ENCODE measurements at regions not wholly inside any gene's neighbourhood (a gene's known extent, or its start where the extent isn't known, plus 50 kb on each side); places are given as distances from the start of the nearest gene placed in this dataset.

DNA sequence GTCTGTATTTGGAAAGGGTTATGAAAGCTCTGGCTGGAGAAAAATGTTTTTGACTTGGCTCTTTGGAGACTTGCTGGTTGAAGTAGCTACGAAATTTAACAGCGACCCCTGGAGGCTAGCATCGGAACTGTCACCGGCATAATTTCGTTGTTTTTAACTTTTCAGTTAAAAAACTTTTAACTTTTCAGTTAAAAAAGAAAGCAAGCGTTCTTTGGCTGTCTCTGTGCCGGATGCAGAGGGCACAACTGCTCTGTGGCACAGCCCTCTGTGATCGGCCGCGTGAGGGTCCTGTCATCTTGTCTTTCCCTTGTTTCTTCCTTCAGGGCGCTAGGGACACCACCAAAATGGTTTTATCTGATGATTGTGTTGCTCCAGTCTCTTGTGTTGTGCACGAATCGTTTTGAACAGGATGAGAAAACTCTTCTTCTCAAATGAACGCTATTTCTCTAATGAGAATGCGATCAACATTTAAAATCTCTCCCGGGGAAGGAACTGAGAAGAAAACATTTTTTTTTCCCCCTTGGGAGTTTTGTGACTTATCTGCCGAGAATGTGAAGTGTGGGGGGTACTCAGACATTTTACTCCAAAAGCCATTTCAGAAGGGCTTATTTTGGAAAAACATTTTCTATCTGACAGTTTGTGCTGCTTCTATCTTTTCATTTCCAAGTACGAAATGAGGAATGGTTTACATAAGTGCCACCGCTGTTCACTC, 57.1 kb downstream of the ADCYAP1 start:
- no peak overlapping the region for H3K4ac ChIP-seq (ENCODE audit: low read depth in 1 of 2, low read length in 2 of 2)
- peak; percentile 45 for DNase-seq
- H4K91ac ChIP-seq (ENCODE audit: low read length): no peak overlapping the region
- no peak overlapping the region for H2BK5ac ChIP-seq (ENCODE audit: low read depth, low read length, poor library complexity, severe bottlenecking)
- peak overlapping the region; percentile 72 for H4K8ac ChIP-seq (ENCODE audit: low read length)
- H3K18ac ChIP-seq (ENCODE audit: low read depth in 1 of 2, low read length in 2 of 2): peak overlapping the region in 1 of 2 experiments; percentile 81
- peak overlapping the region; percentile 54 to 78 for H3K4me3 ChIP-seq (ENCODE audit: insufficient read depth in 1 of 2, low read depth in 1 of 2, low read length in 2 of 2)
- no peak overlapping the region for H3K14ac ChIP-seq (ENCODE audit: low read length in 2 of 2)
- no peaks in the 10 kb centered on the region for H3K36me3 ChIP-seq (ENCODE audit: control insufficient read depth in 1 of 2, insufficient read depth in 2 of 2, low read depth in 1 of 2, low read length in 2 of 2)
- H3K9ac ChIP-seq (ENCODE audit: low read length): peak overlapping the region; percentile 86
- H3K79me1 ChIP-seq (replicated peaks; ENCODE audit: low read length, poor library complexity, severe bottlenecking): no peaks in the 10 kb centered on the region
- H3K27ac ChIP-seq (ENCODE audit: low read length, poor library complexity, severe bottlenecking): no peak overlapping the region
- peaks cover 10 to 52% of the 10 kb centered on the region in 2 experiments for H3K27me3 ChIP-seq (ENCODE audit: control insufficient read depth in 1 of 2, insufficient read depth in 1 of 2, low read length in 2 of 2)
- H2BK15ac ChIP-seq (ENCODE audit: low read depth, poor library complexity, severe bottlenecking): peak overlapping the region; percentile 7
- H2AFZ ChIP-seq (ENCODE audit: low read depth, low read length): no peak overlapping the region
- no peak overlapping the region for H2AK5ac ChIP-seq (ENCODE audit: low read length, severe bottlenecking)
- H3K9me3 ChIP-seq (ENCODE audit: control insufficient read depth, low read length): no peaks in the 10 kb centered on the region
- H2BK12ac ChIP-seq (ENCODE audit: low read length in 2 of 2): no peak overlapping the region
- H3K23ac ChIP-seq (ENCODE audit: low read length in 2 of 2): no peak overlapping the region
- H3K4me2 ChIP-seq (ENCODE audit: low read length, poor library complexity, severe bottlenecking): peak overlapping the region; percentile 99
- WGBS: 11% methylated on average over 15 of the region's 19 CpGs
- no peaks in the 10 kb centered on the region for H3K4me1 ChIP-seq (ENCODE audit: control insufficient read depth, insufficient read depth, low read depth, low read length)
- peak overlapping the region; percentile 1 for H2BK120ac ChIP-seq (ENCODE audit: low read depth, low read length)

DNA sequence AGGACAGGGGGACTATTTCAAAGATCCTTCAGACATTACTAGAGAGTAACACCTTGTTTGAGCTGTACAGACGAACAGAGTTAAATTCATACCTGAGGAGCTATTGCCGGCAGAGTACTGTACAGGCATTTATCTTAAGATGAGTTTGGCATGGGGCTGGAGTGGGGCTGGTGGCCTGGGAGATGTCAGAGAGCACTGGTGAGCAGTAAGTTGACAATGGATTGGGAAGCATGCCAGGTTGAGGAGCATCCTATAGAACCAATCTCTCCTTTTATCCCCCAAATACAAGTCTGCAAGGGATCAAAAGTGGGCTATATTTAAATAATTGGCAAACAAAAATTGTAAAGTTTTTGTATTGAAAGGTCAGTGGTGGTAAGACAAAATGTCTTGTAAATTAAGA, 58.6 kb downstream of the ADCYAP1 start:
- no peak overlapping the region for H3K4me3 ChIP-seq (ENCODE audit: insufficient read depth in 1 of 2, low read depth in 1 of 2, low read length in 2 of 2)
- no peak overlapping the region for H3K9ac ChIP-seq (ENCODE audit: low read length)
- no peaks in the 10 kb centered on the region for H3K36me3 ChIP-seq (ENCODE audit: control insufficient read depth in 1 of 2, insufficient read depth in 2 of 2, low read depth in 1 of 2, low read length in 2 of 2)
- 87% methylated on average over 2 of the region's 2 CpGs for WGBS
- H2BK5ac ChIP-seq (ENCODE audit: low read depth, low read length, poor library complexity, severe bottlenecking): no peak overlapping the region
- H2BK120ac ChIP-seq (ENCODE audit: low read depth, low read length): no peak overlapping the region
- no peak overlapping the region for H3K18ac ChIP-seq (ENCODE audit: low read depth in 1 of 2, low read length in 2 of 2)
- H2BK15ac ChIP-seq (ENCODE audit: low read depth, poor library complexity, severe bottlenecking): no peak overlapping the region
- H3K4me2 ChIP-seq (ENCODE audit: low read length, poor library complexity, severe bottlenecking): no peak overlapping the region
- no peaks in the 10 kb centered on the region for H3K79me1 ChIP-seq (replicated peaks; ENCODE audit: low read length, poor library complexity, severe bottlenecking)
- DNase-seq: no peak
- no peak overlapping the region for H2BK12ac ChIP-seq (ENCODE audit: low read length in 2 of 2)
- no peak overlapping the region for H2AFZ ChIP-seq (ENCODE audit: low read depth, low read length)
- H4K91ac ChIP-seq (ENCODE audit: low read length): no peak overlapping the region
- no peak overlapping the region for H3K23ac ChIP-seq (ENCODE audit: low read length in 2 of 2)
- no peak overlapping the region for H3K14ac ChIP-seq (ENCODE audit: low read length in 2 of 2)
- peaks cover 10 to 42% of the 10 kb centered on the region in 2 experiments for H3K27me3 ChIP-seq (ENCODE audit: control insufficient read depth in 1 of 2, insufficient read depth in 1 of 2, low read length in 2 of 2)
- H3K4me1 ChIP-seq (ENCODE audit: control insufficient read depth, insufficient read depth, low read depth, low read length): no peaks in the 10 kb centered on the region
- H4K8ac ChIP-seq (ENCODE audit: low read length): no peak overlapping the region
- no peak overlapping the region for H3K27ac ChIP-seq (ENCODE audit: low read length, poor library complexity, severe bottlenecking)
- no peak overlapping the region for H2AK5ac ChIP-seq (ENCODE audit: low read length, severe bottlenecking)
- H3K4ac ChIP-seq (ENCODE audit: low read depth in 1 of 2, low read length in 2 of 2): no peak overlapping the region
- H3K9me3 ChIP-seq (ENCODE audit: control insufficient read depth, low read length): no peaks in the 10 kb centered on the region

- H3K4me3 ChIP-seq (ENCODE audit: insufficient read depth in 1 of 2, low read depth in 1 of 2, low read length in 2 of 2): no peak overlapping the region
- no peak overlapping the region for H2AFZ ChIP-seq (ENCODE audit: low read depth, low read length)
- H3K4ac ChIP-seq (ENCODE audit: low read depth in 1 of 2, low read length in 2 of 2): no peak overlapping the region
- no peaks in the 10 kb centered on the region for H3K79me1 ChIP-seq (replicated peaks; ENCODE audit: low read length, poor library complexity, severe bottlenecking)
- WGBS: 82% methylated on average over 11 of the region's 11 CpGs
- H3K9me3 ChIP-seq (ENCODE audit: control insufficient read depth, low read length): no peaks in the 10 kb centered on the region
- no peak overlapping the region for H3K27ac ChIP-seq (ENCODE audit: low read length, poor library complexity, severe bottlenecking)
- H4K91ac ChIP-seq (ENCODE audit: low read length): peak overlapping the region; percentile 61
- no peak overlapping the region for H2BK120ac ChIP-seq (ENCODE audit: low read depth, low read length)
- DNase-seq: no peak
- H3K27me3 ChIP-seq (ENCODE audit: control insufficient read depth in 1 of 2, insufficient read depth in 1 of 2, low read length in 2 of 2): peaks cover 10 to 30% of the 10 kb centered on the region in 2 experiments
- H3K4me1 ChIP-seq (ENCODE audit: control insufficient read depth, insufficient read depth, low read depth, low read length): no peaks in the 10 kb centered on the region
- no peak overlapping the region for H2BK15ac ChIP-seq (ENCODE audit: low read depth, poor library complexity, severe bottlenecking)
- no peaks in the 10 kb centered on the region for H3K36me3 ChIP-seq (ENCODE audit: control insufficient read depth in 1 of 2, insufficient read depth in 2 of 2, low read depth in 1 of 2, low read length in 2 of 2)
- H3K9ac ChIP-seq (ENCODE audit: low read length): no peak overlapping the region
- no peak overlapping the region for H2BK12ac ChIP-seq (ENCODE audit: low read length in 2 of 2)
- no peak overlapping the region for H4K8ac ChIP-seq (ENCODE audit: low read length)
- no peak overlapping the region for H3K23ac ChIP-seq (ENCODE audit: low read length in 2 of 2)
- H2AK5ac ChIP-seq (ENCODE audit: low read length, severe bottlenecking): no peak overlapping the region
- no peak overlapping the region for H3K14ac ChIP-seq (ENCODE audit: low read length in 2 of 2)
- H2BK5ac ChIP-seq (ENCODE audit: low read depth, low read length, poor library complexity, severe bottlenecking): no peak overlapping the region
- no peak overlapping the region for H3K18ac ChIP-seq (ENCODE audit: low read depth in 1 of 2, low read length in 2 of 2)
- no peak overlapping the region for H3K4me2 ChIP-seq (ENCODE audit: low read length, poor library complexity, severe bottlenecking)
These were observed 61.5 kb downstream of the ADCYAP1 start for GRCh38 chr18:965921-966758.
